ENCODE measurements at regions not wholly inside any gene's neighbourhood (a gene's known extent, or its start where the extent isn't known, plus 50 kb on each side); places are given as distances from the start of the nearest gene placed in this dataset.

- TF ChIP-seq CTCF (IDR thresholded peaks at IDR 0.05; ENCODE audit: low read depth, low read length) = no peak
- TF ChIP-seq EZH2phosphoT487 (IDR thresholded peaks at IDR 0.05; ENCODE audit: low read depth) = no peak
Measured at GRCh38 chr14:36020120-36021029, 156.1 kb downstream of the PTCSC3 start.

Data from OCI-LY3 (cell line).